Anterior cingulate cortex (tissue), 58 donors: ENCODE measurements at regions not wholly inside any gene's neighbourhood (a gene's known extent, or its start where the extent isn't known, plus 50 kb on each side); places are given as distances from the start of the nearest gene placed in this dataset.

Source experiments
- DNase-seq, 58 donors: peaks; one replicate each; lab custom pipeline; 2025; lab: John Stamatoyannopoulos, UW

- no peak for DNase-seq
Observed at GRCh38 chr9:90948156-90948555, 146.5 kb downstream of the SYK start.

GRCh38 chr9:90950600-90950999 lies 149.0 kb downstream of the SYK start:
- DNase-seq = no peak

GRCh38 chr9:90953200-90953599 lies 151.6 kb downstream of the SYK start:
- no peak for DNase-seq

GRCh38 chr9:90953805-90954204 lies 152.2 kb downstream of the SYK start:
- no peak for DNase-seq

DNA sequence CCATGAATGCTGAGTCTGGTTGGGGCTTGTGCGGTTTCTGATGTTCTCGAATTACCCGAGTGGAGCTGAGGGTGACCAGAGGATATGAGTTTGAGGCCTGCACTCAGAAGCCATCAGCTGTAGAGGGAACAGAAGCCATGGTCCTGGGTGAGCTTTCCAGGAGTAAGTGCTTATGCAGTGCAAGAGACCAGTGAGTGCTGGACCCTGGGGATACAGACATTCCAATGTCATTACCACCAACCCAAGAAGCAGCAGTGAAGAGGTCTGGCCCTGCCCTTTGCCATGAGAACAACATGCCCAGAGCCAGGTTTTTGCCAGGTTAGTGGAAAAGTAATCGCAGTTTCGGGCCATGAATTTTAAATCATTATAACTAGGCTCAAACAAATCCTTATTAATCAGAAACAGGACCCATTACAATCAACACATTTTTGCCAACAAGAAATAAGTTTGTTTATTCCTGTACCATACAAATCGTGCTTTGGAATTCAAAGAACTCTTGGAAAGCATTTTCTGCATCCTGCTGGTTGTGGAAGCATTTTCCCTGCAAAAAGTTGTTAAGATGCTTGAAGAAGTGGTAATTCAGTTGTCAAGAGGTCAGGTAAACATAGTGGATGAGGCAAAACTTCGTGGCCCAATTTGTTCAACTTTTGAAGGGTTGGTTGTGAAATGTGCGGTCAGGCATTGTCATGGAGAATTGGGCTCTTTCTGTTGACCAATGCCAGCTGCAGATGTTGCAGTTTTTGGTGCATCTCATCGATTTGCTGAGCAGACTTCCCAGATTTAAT lies 154.6 kb downstream of the SYK start:
- DNase-seq = no peak

DNA sequence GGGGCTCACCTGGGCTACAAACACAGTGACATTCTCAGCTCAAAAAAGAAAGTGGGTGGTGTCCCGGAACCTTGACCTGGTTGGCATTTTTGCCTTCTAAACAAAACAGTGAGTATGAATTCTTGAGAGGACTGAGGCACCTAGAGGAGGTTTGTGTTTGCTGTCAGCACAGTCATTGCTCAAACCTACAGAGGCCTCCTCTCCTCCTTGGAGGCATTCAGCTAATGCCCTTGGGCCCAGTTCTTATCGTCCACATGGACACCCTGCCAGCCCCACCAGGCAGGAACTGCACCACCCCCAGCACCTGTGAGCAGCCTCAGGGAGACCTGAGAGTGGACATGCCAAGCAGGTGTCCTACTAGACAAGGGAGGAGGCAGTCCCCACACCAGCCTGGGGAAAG lies 156.7 kb downstream of the SYK start:
- no peak for DNase-seq

DNA sequence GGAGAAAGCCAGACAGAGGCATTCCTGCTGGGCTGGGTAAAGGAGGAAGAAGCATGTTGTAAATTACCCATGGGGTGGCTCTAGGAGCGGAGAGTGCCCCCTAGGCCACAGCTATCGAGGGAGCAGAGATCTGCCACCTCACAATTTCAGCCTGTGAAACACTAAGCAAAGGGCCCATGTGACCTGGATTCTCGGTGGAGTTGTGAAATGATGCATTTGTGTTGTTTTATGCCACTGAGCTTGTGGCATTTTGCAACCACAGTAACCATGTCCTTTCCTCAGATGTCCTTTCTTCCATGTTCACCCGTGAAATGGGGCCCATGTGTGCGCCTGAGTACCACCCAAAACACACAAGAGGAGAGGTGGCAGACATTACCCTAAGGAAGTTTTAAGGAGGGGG lies 159.3 kb downstream of the SYK start:
- DNase-seq = no peak

DNA sequence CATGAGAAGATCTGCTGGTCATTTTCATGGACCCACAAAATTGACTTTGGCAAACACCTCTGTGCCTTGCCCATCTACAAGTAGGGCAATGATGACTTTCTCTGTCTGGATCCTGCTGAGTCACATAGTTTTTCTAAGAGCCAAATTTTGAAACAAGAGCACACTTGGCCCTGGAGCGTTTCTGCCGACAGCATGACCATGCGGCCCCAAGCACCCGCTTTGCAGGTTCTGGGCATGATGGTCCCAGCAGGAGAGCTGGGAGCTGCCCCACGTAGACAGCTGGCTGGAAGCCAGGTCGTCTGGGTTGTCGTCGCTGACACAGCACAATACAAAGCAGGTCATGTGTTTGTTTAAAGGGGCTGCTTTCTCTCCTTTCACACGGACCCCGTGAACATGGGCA lies 159.8 kb downstream of the SYK start:
- peak in 1 of 58 donors; percentile 17 for DNase-seq

DNA sequence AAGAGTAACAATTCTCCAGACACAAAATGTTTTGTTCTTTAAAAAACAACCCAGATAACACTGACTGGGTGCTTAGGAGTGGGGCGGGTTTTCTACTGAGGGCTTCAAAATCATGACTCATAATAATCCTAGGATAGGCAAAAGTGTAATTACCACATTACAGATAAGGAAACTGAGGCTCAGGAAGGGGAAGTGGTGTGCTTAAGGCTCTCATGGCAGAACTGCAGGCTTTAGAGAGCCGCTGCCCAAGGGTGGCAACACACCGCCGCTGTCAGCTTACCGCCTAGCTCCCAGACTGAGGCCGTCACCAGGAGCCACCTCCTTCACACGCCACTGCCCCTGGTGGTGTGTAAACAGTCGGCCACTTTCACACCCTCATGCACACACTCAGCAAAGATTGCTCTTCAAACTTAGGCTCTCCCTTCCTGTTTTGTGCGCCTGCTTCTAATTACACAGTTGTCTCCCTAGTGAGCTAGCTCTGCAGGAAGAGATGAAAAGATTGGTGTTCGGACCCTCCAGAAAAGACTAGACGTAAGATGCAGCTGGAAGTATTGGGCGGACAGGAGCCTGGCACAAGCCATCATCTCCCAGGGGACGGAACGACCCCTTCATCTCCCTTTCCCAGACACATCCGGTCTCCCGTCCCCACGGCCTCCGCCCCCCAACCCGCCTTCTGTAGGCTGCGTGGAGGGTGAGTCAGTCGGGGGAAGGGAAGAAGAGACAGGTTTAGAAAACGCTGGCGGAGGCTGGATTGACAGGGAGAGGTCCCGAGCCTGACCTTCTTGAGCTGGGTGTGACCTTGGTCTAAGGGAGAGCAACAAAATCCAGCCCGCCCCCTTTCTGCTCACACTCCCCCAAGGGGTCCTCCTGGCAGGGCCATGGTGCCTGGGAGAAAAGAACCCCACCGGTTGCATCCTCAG lies 162.7 kb downstream of the SYK start:
- peak in 2 of 58 donors; percentile 7 to 8 for DNase-seq

GRCh38 chr9:90965226-90966030 lies 163.8 kb downstream of the SYK start:
- DNase-seq = peak in 1 of 58 donors; percentile 6

GRCh38 chr9:90966031-90966290 lies 164.3 kb downstream of the SYK start:
- DNase-seq = no peak

DNA sequence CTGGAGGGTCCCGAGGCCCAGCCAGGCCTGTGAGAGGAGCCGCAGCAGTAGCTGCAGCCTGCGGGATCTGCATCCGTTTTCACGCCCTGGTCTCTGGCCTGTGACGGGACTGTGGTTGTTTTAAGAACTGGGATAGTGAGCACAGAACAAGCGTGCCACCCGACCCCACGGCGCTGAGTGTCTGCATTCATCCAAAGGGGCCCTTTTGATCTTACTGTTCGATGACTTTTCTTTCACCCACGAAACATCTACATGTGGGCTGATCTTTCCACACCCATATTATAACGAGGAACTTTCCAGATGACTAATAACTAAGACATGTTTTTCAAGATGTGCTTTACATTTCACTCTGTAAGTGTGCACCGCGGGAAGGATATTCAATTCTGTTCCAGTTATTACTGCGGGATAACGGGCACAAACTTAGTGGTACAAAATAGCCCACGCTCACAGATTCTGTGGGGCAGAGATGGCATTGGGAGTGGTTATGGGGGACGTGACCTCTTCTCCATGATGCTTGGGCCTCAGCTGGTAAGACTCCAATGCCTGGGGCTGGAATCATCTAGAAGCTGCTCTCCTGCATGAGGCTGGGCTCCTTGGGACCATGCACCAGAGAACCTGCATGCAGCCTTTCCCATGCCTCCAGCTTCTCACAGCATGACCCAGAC lies 165.0 kb downstream of the SYK start:
- no peak for DNase-seq

- no peak for DNase-seq
Observed at GRCh38 chr9:90967145-90967538, 165.5 kb downstream of the SYK start.

DNA sequence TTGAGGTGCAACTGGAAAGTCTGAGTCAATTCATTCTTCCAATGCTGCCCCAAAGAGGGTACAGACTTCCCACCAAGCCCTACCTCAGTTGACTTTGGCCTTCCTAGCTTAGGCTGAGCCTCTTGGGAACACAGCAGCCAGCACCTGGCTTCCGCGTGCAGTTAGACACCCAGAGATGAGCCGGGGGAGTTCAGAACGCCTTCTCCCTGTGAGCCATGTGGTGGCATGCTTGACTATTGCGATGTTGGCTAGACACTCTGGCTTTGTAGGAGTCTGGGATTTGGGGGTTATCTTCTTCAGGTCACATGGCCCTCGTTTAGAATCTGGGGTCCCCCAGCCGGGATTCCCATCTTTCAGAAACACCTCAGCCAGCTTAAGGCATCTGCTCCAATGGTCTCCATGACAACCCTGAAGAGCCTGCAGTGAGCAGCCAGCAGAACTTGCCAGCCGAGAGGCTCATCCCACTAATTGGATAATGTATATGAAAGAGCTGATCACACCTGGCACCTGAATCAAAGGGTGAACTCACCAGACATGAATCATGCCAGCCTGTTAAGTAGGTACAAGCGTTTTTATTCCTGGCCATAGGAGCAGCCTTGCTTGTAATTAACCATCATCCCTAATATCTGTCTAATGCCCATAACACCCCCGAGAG lies 167.5 kb downstream of the SYK start:
- peak in 14 of 58 donors; percentile 4 to 52 (median 21) for DNase-seq

DNA sequence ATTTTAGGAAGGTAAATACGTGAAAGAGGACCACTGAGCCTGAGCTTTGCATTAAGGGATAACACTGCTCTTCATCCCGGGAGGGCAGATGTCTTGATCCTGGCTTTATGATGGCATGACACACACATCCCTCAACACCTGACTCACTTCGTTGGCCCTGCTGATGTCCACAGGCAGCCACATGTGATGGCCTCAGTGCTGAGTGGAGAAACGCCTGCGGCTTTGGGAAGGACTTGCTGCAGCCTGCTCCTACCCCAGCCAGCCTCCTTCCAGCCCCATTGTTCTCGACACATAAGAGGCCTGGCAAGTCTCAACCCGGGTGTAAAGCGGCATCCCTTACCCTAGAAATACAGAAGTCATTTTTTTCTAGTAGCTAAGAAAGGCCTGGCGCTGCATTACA lies 169.0 kb downstream of the SYK start:
- DNase-seq = no peak

- DNase-seq = no peak
Observed at GRCh38 chr9:90972057-90972456, 170.4 kb downstream of the SYK start.

- DNase-seq = no peak
Observed at GRCh38 chr9:90974016-90974415, 172.4 kb downstream of the SYK start.

GRCh38 chr9:90974643-90975245 lies 173.1 kb downstream of the SYK start:
- peak in 1 of 58 donors; percentile 21 for DNase-seq

GRCh38 chr9:90975781-90976538 lies 174.3 kb downstream of the SYK start:
- no peak for DNase-seq
